GM21423 (cell line): ENCODE measurements at regions not wholly inside any gene's neighbourhood (a gene's known extent, or its start where the extent isn't known, plus 50 kb on each side); places are given as distances from the start of the nearest gene placed in this dataset.
"Not testable (repeated sequence)": the region's sequence is repeated elsewhere in the genome, so short reads cannot be mapped to it uniquely, and the experiment has no call there.

Source experiments
- ATAC-seq: cut with Tn5 transposase; IDR thresholded peaks from one replicate; pipeline ENCODE4 v1.9.1; 2021; ENCODE audit warnings: mild to moderate bottlenecking, moderate library complexity; ENCODE audit not compliant: unreplicated experiment

GRCh38 chr5:67896311-67896929 is 319.1 kb upstream of the PIK3R1 start:
- no peak for ATAC-seq

GRCh38 chr5:67889870-67890269 is 325.7 kb upstream of the PIK3R1 start:
- not testable (repeated sequence) for ATAC-seq

- ATAC-seq, result no peak
Observed at GRCh38 chr5:67887748-67888161, 327.8 kb upstream of the PIK3R1 start.

DNA sequence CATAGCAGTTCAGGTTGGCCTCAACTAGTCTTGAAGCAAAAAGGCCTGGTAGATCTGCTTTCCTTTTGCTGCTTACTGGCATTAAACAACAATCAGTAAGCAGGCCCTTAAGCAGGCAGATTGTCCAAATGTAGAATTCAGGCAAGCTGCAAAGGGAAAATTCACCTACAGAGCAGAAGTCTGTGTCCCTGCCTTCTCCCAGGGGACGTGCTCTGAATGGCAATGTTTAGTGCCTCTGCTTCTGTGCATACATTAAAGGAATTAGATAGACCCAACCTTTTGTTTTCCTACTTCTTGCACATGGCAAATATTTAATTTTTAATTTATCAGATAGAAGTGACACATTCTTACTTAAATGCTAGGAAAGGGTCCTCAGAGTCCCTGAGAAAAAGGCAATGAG is 328.8 kb upstream of the PIK3R1 start:
- no peak for ATAC-seq

- ATAC-seq, result no peak
Observed at GRCh38 chr5:67880876-67881275, 334.7 kb upstream of the PIK3R1 start.

DNA sequence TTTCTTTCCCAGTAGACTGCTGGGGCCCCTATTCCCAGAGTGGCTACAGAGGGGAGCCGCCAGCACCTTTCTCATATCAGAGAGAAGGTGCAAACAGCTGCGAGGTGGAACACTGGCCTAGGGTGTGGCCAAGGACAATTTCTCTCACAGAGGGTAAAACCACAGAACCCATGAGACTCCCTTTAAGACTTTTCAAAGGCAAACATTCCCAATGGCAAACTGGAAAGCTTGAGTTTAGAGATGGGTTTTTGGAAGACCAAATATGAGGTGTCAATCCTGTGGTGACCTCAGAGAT is 335.1 kb upstream of the PIK3R1 start:
- ATAC-seq, result no peak

DNA sequence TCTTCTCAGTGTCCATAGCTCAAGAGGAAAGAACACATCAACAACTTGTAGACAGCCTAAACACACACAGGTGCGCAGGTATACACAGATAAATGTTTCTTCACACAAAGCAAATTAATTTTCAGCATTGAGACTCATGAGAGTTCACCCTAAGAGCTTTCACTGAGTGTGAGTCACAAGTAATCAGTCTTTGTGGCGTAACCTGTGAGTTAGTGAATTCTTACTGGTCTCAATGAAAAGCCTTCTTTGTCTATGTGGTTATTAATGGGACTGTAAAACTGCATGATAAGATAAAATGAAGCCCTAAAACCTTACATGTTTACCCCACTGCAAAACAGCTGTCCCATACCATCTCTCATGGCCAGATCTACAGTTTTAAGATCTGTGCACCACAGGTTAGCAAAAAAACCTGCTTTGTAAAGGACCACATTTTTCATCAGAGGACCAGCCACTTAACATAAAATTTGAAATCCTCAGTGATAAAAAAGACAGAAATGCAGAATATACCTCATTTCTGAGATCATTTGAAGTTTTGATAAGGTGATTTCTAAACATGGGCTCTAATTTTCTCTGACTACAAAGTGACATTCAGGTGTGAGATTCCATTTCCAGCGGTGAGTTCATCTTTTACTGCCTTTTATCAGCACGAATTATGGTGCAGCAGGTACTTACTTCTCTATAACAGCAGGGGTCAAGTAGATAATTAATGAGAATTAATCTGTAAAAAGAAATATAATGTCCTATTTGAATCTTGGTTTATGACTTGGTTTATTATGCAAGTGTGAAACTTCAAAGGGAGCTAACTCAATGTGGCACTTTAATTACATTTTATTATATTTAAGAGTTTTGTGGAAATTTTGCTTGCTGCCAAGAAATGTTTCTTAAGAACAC is 335.7 kb upstream of the PIK3R1 start:
- ATAC-seq, result no peak

DNA sequence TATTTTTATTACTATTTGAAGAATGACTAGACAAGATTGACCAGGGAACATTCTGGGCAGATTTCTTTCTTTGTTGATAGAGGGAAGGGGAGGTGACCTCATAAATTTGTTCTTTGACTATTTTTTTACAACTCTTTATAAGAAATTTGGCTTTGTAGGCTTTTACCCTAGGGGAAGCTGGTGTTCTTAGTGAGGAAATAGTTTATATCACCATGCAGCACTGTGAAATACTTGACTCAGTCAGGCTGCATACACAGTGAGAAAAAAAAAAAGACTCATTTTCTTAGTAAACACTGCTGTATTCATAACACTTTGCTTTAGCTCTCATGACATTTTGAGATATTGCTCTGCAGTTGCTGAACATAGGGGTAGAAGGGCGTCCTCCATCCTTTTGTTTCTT is 336.6 kb upstream of the PIK3R1 start:
- ATAC-seq, result no peak

GRCh38 chr5:67876371-67876770 is 339.2 kb upstream of the PIK3R1 start:
- ATAC-seq, result no peak

DNA sequence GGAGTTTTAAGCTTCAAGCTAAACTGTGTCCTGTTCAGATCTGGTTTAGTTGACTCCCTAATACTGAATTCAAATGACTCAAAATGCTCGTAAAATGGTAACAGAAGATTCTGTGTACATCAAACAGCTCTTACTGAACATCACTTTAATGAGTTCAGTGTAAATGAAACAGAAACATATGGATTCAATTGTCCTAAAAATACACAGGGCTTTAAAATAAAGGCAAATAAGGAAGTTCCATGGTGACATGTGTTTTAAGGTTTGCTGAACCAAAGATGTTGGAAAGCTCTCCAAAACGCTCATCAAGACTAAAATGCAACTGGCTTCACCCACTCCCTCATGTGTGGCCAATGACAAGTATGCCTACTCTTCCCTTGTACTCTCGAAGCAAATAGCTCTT is 340.0 kb upstream of the PIK3R1 start:
- no peak for ATAC-seq

GRCh38 chr5:67873935-67874334 is 341.6 kb upstream of the PIK3R1 start:
- no peak for ATAC-seq

- no peak for ATAC-seq
Observed at GRCh38 chr5:67870662-67871061, 344.9 kb upstream of the PIK3R1 start.

- ATAC-seq, result not testable (repeated sequence)
Observed at GRCh38 chr5:67864335-67864734, 351.2 kb upstream of the PIK3R1 start.

DNA sequence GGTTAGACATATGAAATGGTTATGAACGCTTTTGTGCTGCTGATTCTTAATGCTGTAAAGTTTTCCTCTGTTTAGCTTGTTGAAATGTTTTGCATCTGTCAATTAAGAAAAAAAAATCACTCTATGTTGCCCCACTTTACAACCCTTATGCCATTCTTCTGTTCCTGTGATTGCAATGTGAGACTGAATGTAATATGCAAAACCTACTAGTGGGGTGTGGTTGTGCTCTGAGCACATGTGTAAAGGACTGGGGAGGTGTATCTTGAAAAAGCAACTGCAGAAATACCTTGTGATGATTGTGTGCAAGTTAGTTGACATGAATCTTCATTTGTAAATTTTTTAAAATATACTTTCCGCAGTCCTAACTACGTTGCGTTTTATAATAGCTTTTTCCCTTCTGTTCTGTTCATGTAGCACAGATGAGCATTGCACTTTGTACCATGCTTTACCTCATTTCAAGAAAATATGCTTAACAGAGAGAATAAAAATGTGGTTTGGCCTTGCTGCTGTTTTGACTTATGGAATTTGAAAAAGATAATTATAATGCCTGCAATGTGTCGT is 357.0 kb upstream of the PIK3R1 start:
- no peak for ATAC-seq

DNA sequence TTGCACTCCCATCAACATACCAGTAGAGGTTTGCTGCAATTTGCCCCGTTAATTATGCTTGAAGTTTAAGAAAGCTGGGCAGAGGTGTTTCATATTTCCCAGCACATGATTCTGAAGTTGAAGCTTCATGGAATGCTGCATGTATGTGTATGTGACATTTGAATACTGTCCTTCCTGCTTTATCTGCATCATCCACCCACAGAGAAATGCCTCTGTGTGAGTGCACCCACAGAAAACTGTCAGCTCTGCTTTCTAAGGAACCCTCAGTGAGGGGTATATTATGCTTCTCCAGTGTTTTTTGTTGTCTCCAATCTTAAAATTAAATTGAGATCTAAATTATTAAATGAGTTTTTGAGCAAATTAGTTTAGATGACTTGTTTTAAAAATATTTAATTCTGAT is 358.1 kb upstream of the PIK3R1 start:
- ATAC-seq, result no peak

GRCh38 chr5:67855523-67855922 is 360.0 kb upstream of the PIK3R1 start:
- no peak for ATAC-seq

- ATAC-seq, result not testable (repeated sequence)
Observed at GRCh38 chr5:67850906-67851305, 364.6 kb upstream of the PIK3R1 start.

DNA sequence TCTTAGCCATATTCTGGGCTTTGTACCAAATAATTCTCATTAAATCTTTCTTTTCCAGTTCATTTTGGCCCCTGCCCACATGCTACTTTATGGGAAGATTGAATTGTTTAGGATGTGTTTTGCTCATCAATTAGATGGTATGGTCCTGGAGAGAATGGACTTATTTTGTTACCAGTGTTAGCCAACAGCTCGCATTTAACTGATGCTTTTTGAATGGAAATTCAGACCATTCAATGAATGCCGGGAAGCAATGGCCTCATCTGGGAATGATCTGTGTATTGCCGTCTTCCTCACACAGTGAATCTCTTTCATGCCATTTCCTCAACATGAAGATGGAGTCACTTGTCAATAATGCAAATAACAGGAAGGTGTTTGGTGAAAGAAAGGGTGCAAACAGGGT is 370.6 kb upstream of the PIK3R1 start:
- no peak for ATAC-seq

GRCh38 chr5:67842806-67843205 is 372.8 kb upstream of the PIK3R1 start:
- ATAC-seq, result no peak

DNA sequence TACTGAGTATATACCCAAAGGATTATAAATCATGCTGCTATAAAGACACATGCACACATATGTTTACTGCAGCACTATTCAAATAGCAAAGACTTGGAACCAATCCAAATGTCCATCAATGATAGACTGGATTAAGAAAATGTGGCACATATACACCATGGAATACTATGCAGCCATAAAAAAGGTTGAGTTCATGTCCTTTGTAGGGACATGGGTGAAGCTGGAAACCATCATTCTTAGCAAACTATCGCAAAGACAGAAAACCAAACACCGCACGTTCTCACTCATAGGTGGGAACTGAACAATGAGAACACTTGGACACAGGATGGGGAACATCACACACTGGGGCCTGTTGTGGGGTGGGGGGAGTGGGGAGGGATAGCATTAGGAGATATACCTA is 378.3 kb upstream of the PIK3R1 start:
- not testable (repeated sequence) for ATAC-seq

GRCh38 chr5:67836496-67836895 is 379.1 kb upstream of the PIK3R1 start:
- ATAC-seq, result not testable (repeated sequence)

GRCh38 chr5:67831048-67831447 is 384.5 kb upstream of the PIK3R1 start:
- no peak for ATAC-seq
